HG02970 (cell line): ENCODE measurements at regions not wholly inside any gene's neighbourhood (a gene's known extent, or its start where the extent isn't known, plus 50 kb on each side); places are given as distances from the start of the nearest gene placed in this dataset.

Experiments
- ATAC-seq: cut with Tn5 transposase; IDR thresholded peaks from one replicate; pipeline ENCODE4 v1.9.1; 2021; ENCODE audit warnings: mild to moderate bottlenecking, moderate library complexity, moderate number of reproducible peaks; ENCODE audit not compliant: unreplicated experiment, low FRiP score

GRCh38 chr18:78902795-78903435 is 76.7 kb upstream of the SALL3 start:
- no peak for ATAC-seq

DNA sequence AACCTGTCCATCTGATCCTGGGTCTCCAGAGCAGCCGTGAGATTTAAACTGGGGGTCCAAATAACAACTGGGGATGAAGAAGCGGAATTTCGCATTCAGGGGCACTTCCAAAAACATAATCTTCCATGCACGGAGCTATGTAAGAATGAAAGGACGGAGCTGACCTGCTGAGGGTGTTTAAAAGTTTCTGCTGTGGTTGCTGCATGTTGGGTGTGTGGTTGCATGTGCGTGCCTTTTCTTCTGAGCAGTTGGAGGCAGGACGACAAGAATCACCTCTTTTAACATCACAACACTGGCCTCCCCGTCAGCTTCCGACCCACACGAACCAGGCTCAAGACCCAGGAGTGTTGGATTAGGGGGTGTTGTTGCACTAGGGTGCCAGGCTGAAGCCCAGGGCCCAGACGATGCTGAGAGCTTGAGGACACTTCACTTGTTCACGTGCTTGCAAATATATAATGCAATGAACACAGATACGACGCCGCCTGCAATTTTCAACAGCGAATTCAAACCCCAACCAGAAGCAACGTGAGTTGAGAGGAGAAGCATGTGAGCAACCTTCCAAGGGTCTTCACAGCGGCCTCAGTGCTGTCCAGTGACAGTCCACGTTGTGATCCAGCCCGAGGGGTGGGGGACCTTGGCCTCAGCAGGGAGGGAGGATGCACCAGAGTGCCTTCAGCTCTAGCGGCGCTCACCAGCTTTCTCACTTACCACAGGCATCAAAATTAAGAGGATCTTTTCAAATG is 76.0 kb upstream of the SALL3 start:
- ATAC-seq = no peak

- no peak for ATAC-seq
Observed at GRCh38 chr18:78904179-78904531, 75.5 kb upstream of the SALL3 start.

GRCh38 chr18:78905334-78905733 is 74.3 kb upstream of the SALL3 start:
- no peak for ATAC-seq

DNA sequence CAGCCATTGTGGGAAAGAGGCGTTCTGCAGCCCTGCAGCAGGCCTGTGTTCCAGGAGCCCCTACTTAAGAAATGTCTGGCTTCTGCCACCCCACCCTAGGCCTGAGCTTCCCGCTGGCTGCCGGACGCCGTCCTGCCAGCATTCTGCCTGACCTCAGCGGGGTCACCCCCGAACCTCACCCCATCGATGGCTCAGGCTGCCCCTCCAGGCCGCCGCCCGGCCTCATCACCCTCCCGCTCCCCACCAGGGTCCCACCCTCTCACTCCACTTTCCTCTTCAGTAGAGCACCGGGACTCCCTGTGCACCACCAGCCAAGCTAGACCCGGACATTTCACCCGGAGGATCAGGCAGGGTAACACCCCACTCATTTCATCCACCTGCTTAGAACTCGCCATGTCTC is 73.6 kb upstream of the SALL3 start:
- no peak for ATAC-seq

- no peak for ATAC-seq
Observed at GRCh38 chr18:78908462-78909260, 71.0 kb upstream of the SALL3 start.

- ATAC-seq = no peak
Observed at GRCh38 chr18:78911751-78912283, 67.8 kb upstream of the SALL3 start.

GRCh38 chr18:78912336-78912735 is 67.3 kb upstream of the SALL3 start:
- no peak for ATAC-seq

DNA sequence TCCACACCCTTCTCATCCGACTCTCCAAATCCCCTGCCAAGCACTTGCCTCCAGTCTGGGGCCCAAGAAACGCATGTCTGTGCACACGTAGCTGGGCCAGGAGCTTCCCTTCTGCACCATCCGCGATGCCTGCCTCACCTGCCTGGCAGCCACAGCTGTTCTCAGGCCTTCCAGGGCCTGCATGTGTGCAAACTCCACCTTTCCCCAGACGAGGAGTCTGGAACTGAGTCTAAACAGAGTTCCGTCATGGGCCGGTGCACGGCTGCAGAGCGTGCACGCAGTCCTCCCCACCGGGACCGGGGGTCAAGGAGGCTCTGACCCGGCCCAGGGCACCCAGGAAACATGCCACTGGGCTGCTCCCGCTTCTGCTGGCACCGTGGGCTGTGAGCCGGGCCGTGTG is 66.8 kb upstream of the SALL3 start:
- ATAC-seq = no peak

GRCh38 chr18:78913395-78913794 is 66.2 kb upstream of the SALL3 start:
- ATAC-seq = no peak

DNA sequence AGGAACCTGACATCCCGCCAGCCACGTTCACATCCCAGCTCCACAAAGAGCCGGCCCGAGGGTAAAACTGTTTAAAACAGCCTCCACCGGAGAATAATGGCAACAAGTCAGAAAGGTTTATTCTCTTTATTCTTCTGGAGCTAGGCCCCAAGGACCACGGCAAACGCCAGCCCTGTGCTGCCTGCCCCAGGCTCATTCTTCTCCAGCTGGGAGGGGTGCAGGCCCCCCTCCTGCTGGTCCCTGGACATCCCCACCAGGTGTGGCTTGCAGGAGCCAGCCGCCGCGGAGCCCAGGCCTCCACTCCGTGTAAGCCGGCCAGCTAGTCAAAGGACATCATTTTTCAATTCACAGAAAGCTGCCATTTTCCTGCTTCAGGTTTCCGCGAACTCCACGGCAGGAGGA is 65.8 kb upstream of the SALL3 start:
- ATAC-seq = no peak

GRCh38 chr18:78914249-78914935 is 65.2 kb upstream of the SALL3 start:
- ATAC-seq = no peak

DNA sequence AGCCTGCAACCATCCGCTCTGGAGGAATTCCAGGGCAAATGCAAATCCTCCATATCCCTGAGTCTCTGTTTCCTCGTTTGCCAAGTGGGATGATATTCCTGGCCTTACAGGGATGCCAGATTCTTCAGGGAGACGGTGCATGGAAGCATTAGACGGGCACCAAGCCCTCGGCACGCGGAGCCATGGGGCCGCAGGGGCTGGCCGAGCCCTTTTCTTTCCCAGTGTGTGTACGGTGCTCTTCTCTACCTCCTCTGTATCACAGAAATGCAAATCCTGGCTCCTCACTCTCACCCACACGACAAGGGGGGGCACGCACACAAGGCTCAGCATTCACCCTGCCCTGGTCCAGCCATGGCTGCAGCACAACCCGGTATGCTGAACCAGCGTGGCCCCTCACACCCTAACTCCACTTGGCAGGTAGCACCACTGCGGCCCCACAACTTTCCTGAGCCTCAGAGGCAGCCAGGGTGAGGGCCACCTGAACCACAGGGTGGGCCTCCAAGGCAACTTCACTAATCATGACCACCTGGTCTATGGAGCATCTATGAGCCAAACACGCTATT is 64.1 kb upstream of the SALL3 start:
- no peak for ATAC-seq

DNA sequence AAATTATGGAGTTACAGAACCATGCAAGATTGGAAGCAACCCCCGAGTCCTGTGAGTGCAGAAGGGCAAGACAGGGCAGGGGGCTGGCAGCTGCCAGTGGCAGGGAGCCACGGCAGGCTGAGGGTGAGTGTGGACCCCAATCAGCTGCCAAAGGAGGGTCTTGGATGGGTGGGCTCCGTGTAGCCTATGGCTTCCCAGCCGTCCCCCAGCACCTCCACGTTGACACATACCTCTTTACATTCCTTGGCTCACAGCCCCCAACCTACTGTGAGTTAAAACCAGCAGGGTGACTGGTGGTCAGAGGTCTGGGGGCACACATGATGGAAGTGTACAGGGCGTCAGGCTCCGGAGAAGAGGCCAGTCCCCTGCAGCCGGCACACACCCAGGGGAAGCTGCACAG is 60.9 kb upstream of the SALL3 start:
- no peak for ATAC-seq

GRCh38 chr18:78919956-78920355 is 59.7 kb upstream of the SALL3 start:
- no peak for ATAC-seq

DNA sequence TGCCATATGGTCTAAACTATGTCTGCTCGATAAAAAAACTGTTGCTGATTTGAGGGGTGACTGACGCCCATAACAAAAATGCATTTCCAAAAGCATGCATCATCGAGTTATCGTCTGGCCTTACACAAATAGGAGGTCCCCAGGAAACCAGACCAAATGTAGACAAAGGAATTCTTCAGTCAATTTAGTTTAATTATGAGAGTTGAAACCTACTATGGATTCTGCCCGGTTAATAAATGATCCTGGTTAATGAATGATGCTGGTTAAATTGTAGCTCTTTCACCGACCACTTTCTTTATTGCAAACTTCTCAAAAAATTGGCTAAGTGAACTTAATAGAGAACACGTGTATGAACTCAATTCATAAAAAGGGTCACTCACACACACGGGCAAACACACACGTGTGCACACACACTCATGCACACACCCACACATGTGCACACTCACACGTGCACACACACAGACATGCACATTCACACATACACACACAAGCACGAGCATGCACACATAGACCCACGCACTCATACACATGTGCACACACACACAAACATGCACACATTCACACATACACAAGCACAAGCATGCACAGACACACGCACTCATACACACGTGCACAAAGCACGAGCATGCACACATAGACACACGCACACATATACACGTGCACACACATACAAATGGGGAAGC is 59.0 kb upstream of the SALL3 start:
- no peak for ATAC-seq

DNA sequence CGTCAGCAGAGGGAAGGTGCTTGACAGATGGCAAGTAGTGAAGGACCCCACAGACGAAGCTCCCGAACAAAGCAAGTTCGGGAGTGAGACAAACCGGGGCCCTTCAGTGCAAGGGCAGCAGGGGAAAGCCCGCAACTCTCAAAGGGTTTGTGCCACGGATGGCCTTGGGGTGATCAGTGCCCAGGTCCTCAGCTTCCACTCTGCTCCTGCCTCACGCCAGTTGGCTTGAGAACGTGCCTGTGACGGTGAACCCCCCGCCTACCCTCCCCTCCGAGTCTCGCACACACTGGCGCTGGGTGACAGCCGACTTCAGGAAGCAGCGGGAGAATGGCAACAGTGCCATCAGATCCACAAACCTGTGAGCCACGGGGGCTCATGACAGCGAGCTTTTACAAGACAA is 56.8 kb upstream of the SALL3 start:
- no peak for ATAC-seq

- no peak for ATAC-seq
Observed at GRCh38 chr18:78924301-78924700, 55.3 kb upstream of the SALL3 start.

DNA sequence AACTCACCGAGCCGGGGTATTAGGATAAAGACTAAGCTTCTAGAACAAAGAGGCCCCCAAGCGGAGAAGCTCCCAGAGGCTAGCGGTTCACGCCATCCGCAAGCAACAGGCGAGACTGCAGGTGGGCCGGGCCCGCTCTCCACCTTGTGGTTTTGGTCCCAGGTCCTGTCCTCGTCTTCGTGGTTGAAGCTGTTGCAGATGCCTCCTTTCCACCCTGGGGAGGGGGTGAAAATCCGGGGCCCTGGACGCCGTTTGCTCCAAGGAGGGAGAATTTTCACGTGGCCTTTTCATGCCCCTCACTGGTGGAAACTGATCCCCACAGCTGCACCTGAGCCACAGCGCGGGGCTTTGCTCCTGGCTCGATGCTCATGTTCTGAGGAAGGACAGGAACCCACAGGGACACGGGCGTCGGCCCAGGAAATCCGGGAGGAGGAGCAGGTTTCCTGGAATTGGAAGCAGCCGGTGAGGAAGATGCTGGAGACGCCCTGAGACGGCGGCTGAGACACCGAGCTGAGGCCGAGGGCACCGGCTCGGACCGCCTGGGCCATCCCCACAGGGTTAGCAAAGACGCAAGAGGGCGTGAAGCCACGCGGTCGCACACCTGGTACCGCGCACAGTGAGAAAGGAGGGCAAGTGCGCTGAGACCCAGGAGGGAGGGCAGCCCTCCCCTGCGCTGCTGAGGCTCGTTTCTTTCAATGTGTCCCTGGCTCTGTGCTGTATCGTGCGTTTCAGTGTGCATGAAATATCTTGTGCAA is 54.7 kb upstream of the SALL3 start:
- ATAC-seq = no peak
